ENCODE measurements at regions not wholly inside any gene's neighbourhood (a gene's known extent, or its start where the extent isn't known, plus 50 kb on each side); places are given as distances from the start of the nearest gene placed in this dataset.

GRCh38 chr2:160741271-160741670, 247.7 kb upstream of the RBMS1 start:
- TF ChIP-seq CTCF (IDR thresholded peaks at IDR 0.05): no peak

GRCh38 chr2:160741815-160742214, 248.2 kb upstream of the RBMS1 start:
- no peak for TF ChIP-seq CTCF (IDR thresholded peaks at IDR 0.05)

GRCh38 chr2:160742667-160743066, 249.1 kb upstream of the RBMS1 start:
- no peak for TF ChIP-seq CTCF (IDR thresholded peaks at IDR 0.05)

GRCh38 chr2:160747501-160748170, 254.0 kb upstream of the RBMS1 start:
- TF ChIP-seq CTCF (IDR thresholded peaks at IDR 0.05): no peak

- TF ChIP-seq CTCF (IDR thresholded peaks at IDR 0.05): no peak
Measured at GRCh38 chr2:160751021-160751420, 257.4 kb upstream of the RBMS1 start.

- TF ChIP-seq CTCF (IDR thresholded peaks at IDR 0.05): no peak
Measured at GRCh38 chr2:160752475-160753330, 259.1 kb upstream of the RBMS1 start.

- TF ChIP-seq CTCF (IDR thresholded peaks at IDR 0.05): no peak
Measured at GRCh38 chr2:160753331-160753654, 259.7 kb upstream of the RBMS1 start.

Measured in LNCAP (cell line).